ENCODE measurements at regions not wholly inside any gene's neighbourhood (a gene's known extent, or its start where the extent isn't known, plus 50 kb on each side); places are given as distances from the start of the nearest gene placed in this dataset.

DNA sequence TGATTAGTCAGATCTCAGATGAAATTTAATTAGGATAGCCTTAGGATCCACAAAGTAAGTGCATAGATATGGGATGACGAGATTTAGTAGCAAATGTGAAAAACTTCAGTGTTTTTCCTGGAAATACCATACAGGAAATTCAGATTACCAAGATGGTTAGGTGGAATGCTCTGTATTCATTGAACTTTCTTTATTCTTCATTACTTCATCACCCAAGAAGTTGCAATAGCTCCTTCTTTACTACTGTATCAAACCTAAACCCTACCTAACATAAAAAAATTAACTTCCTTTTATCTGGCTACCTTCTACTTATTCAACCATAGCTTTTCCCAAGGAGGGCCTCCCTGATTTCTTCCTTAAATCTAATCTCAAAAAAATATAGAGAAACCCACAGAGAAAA lies 100.4 kb downstream of the TTC6 start:
- TF ChIP-seq, protein P1, sequence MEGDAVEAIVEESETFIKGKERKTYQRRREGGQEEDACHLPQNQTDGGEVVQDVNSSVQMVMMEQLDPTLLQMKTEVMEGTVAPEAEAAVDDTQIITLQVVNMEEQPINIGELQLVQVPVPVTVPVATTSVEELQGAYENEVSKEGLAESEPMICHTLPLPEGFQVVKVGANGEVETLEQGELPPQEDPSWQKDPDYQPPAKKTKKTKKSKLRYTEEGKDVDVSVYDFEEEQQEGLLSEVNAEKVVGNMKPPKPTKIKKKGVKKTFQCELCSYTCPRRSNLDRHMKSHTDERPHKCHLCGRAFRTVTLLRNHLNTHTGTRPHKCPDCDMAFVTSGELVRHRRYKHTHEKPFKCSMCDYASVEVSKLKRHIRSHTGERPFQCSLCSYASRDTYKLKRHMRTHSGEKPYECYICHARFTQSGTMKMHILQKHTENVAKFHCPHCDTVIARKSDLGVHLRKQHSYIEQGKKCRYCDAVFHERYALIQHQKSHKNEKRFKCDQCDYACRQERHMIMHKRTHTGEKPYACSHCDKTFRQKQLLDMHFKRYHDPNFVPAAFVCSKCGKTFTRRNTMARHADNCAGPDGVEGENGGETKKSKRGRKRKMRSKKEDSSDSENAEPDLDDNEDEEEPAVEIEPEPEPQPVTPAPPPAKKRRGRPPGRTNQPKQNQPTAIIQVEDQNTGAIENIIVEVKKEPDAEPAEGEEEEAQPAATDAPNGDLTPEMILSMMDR (IDR thresholded peaks at IDR 0.05; ENCODE audit: control insufficient read depth, insufficient read depth, low read depth, low read length, missing control alignments) = no peak
- H3K4me3 ChIP-seq (ENCODE audit: control insufficient read depth, low read depth, low read length) = no peak overlapping the region
- DNase-seq (ENCODE audit: low read depth) = no peak

GRCh38 chr14:37697489-37698121 lies 102.2 kb downstream of the TTC6 start:
- H3K4me3 ChIP-seq (ENCODE audit: control insufficient read depth, low read depth, low read length) = no peak overlapping the region
- peak; percentile 23 for DNase-seq (ENCODE audit: low read depth)
- TF ChIP-seq, protein P1 (IDR thresholded peaks at IDR 0.05; ENCODE audit: control insufficient read depth, insufficient read depth, low read depth, low read length, missing control alignments) = no peak

DNA sequence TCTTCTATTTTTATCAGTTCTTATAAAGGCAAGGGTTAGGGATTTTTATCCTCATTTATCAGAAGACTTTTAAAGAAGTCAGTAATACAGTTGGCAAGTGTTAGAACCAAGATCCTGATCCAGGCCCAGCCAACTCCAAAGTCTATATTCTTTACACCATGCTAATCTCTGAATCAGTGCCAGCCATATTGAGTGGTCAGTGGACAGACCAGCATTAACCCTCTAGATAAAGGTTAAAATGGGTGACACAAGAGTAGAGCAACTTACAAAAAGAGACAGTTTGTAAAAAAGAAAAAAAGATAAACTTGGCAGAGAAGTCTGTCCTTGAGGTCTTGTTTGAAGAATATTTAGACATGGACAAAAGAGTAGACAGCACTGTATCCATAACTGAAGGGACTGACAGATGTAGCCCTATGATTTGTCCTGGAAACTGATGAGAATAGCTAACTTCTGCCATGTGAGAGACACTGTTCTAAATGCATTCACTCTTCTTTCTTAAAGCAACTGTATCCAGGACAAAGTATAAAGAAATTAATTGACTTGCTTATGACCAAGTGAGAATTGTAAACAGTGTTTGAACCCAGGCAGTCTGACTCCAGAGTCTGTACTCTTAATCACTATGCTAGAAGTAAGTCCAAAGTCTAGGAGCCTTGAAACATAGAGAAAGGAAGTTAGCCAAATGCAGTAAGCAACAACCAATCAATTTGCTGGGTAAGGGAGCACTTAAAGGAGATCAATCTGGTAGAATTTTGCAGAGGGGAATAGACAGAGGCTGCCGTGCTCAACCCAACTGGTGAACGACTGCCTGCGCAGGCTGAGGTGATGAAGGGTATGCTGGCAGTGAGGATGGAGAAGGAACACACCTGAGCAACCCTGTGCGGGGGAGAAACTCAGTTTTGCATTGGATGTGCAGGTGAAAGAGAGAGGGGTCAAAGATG lies 103.7 kb downstream of the TTC6 start:
- H3K4me3 ChIP-seq (ENCODE audit: control insufficient read depth, low read depth, low read length) = no peak overlapping the region
- TF ChIP-seq, protein P1 (IDR thresholded peaks at IDR 0.05; ENCODE audit: control insufficient read depth, insufficient read depth, low read depth, low read length, missing control alignments) = no peak
- no peak for DNase-seq (ENCODE audit: low read depth)

DNA sequence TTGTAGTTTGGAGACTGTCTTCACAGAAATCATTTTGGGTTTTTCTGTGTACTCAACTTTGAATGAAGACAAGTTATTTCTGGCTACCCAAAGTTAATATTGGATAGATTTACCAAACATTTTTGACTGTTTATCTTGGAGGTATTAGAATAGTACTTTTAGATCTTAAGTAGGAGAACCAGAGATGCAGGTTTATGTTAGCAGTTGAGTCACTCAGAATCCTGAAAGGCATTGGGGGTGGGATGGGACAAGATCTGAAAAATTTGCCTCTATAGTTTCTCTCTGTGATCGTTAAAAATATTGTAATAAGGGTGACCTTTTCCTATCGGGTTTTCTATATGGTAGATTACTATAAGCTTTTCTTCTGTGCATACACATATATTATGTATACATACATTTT lies 112.3 kb downstream of the TTC6 start:
- no peak overlapping the region for H3K4me3 ChIP-seq (ENCODE audit: control insufficient read depth, low read depth, low read length)
- no peak for DNase-seq (ENCODE audit: low read depth)
- TF ChIP-seq, protein P1 (IDR thresholded peaks at IDR 0.05; ENCODE audit: control insufficient read depth, insufficient read depth, low read depth, low read length, missing control alignments) = no peak

GRCh38 chr14:37708481-37708880 lies 113.1 kb downstream of the TTC6 start:
- TF ChIP-seq, protein P1 (IDR thresholded peaks at IDR 0.05; ENCODE audit: control insufficient read depth, insufficient read depth, low read depth, low read length, missing control alignments) = no peak
- no peak overlapping the region for H3K4me3 ChIP-seq (ENCODE audit: control insufficient read depth, low read depth, low read length)
- DNase-seq (ENCODE audit: low read depth) = peak; percentile 43

DNA sequence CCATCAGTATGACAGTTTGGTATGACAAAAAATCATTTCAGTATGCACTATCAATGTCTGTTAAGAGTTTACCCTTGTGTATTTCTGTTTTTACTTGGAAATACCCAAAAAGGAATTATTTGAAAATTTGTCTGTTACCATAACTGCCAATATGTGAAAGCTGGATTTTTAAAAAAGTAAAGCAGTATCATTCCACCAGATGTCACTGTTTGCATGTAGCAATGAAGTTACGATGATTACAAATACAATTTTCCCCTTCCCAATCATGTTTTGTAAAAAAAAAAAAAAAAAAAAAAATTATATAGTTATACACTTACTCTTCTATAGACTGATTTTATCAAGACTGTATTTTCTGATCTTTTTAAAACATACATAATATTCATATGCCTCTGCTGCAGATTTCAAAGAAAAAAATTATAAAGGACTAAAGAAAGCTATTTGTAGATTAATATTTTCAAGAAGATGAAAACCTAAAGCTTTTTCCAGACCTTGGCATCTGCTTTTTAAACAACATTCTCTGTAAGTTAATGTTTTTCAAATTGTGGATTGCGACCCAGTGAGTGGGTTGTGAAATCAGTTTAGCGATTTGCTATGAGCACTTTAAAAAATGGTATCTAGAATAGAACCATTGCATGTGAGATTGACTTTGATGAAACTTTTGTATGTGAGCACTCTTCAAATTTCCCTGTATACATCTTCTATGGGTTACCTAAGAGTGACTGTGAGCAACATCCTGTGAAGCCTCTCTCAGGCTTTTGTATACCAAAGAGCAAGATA lies 114.2 kb downstream of the TTC6 start:
- no peak for DNase-seq (ENCODE audit: low read depth)
- TF ChIP-seq, protein P1 (IDR thresholded peaks at IDR 0.05; ENCODE audit: control insufficient read depth, insufficient read depth, low read depth, low read length, missing control alignments) = peak; percentile 45
- no peak overlapping the region for H3K4me3 ChIP-seq (ENCODE audit: control insufficient read depth, low read depth, low read length)
